ENCODE measurements at regions not wholly inside any gene's neighbourhood (a gene's known extent, or its start where the extent isn't known, plus 50 kb on each side); places are given as distances from the start of the nearest gene placed in this dataset.

- TF ChIP-seq RARB (CRISPR knock-in tag; IDR thresholded peaks at IDR 0.05): no peak
- TF ChIP-seq CREB5 (CRISPR knock-in tag; IDR thresholded peaks at IDR 0.05; ENCODE audit: low read depth): no peak
- no peak for TF ChIP-seq CSRNP3 (CRISPR knock-in tag; IDR thresholded peaks at IDR 0.05)
- no peak for TF ChIP-seq PATZ1 (CRISPR knock-in tag; IDR thresholded peaks at IDR 0.05; ENCODE audit: borderline replicate concordance)
- TF ChIP-seq ZNF565 (CRISPR knock-in tag; conservative IDR thresholded peaks at IDR 0.05; ENCODE audit: low read depth): no peak
- TF ChIP-seq ZFP30 (CRISPR knock-in tag; IDR thresholded peaks at IDR 0.05): no peak
- no peak for TF ChIP-seq TOX (CRISPR knock-in tag; IDR thresholded peaks at IDR 0.05; ENCODE audit: borderline replicate concordance)
- TF ChIP-seq GLIS3 (CRISPR knock-in tag; IDR thresholded peaks at IDR 0.05): no peak
- TF ChIP-seq ZFP3 (CRISPR knock-in tag; IDR thresholded peaks at IDR 0.05): no peak
- no peak for TF ChIP-seq BACH2 (CRISPR knock-in tag; IDR thresholded peaks at IDR 0.05; ENCODE audit: borderline replicate concordance)
Observed at GRCh38 chr16:52069866-52070265, 477.1 kb downstream of the TOX3 start.
